K562 (cell line): ENCODE measurements at regions not wholly inside any gene's neighbourhood (a gene's known extent, or its start where the extent isn't known, plus 50 kb on each side); places are given as distances from the start of the nearest gene placed in this dataset.

ENCODE experiments used
- ATAC-seq: fragments of 200-7000 bp; cut with Tn5 transposase; 3 replicates; pipeline ENCODE4 v1.9.1; 2020; ENCODE audit warnings: moderate library complexity
- BruUV-seq: library from RNA; stranded (reverse); fragments of 400-500 nt; replicated peaks from 2 replicates; lab custom pipeline; 2021; lab: Mats Ljungman, UMichigan
- CTCF ChIA-PET: fragments of 300-600 bp; formaldehyde crosslinking; extraction: SDS; loops from one replicate; lab custom pipeline; 2021; ENCODE audit warnings: low intra/inter-chr PET ratio; lab: Yijun Ruan, JAX
- POLR2A ChIA-PET: fragments of 300-600, 350-650 bp; sonication (Branson Sonifier 250); formaldehyde crosslinking; extraction: SDS; loops from one replicate; lab custom pipeline; 2021; ENCODE audit warnings: antibody characterized with exemption, inconsistent platforms; lab: Yijun Ruan, JAX
- DNase-seq, 4 experiments: peaks; one replicate each; pipeline versions ENCODE4 v3.0.0 to v3.0.0-alpha.2; 2011 to 2018; ENCODE audit warnings: low spot score in 3 of 4, mixed read lengths in 3 of 4; ENCODE audit errors: extremely low read depth in 1 of 4
- FAIRE-seq: peaks from 2 replicates; lab custom pipeline; 2011; peaks lifted over from hg19 to GRCh38; lab: Jason Lieb, UNC
- H2AFZ ChIP-seq: 2 replicates; pipeline ENCODE4 v1.6.0; 2011; ENCODE audit warnings: low read depth, low read length, control low read depth, inconsistent platforms
- H3K27ac ChIP-seq: fragments of 200-600 bp; 3 replicates; pipeline ENCODE4 v1.8.0; 2011; ENCODE audit warnings: low read depth, mild to moderate bottlenecking, control low read depth, inconsistent platforms, low read length, moderate library complexity, mixed read lengths; ENCODE audit errors: extremely low read depth
- H3K27me3 ChIP-seq, 2 experiments: fragments of 300-600 bp in 1 of 2; 2 replicates in 1 of 2; 3 replicates in 1 of 2; pipeline versions ENCODE4 v1.6.0 to v1.8.0; 2011; ENCODE audit warnings: inconsistent platforms in 2 of 2, low read length in 2 of 2, mild to moderate bottlenecking in 1 of 2, mixed read lengths in 1 of 2, moderate library complexity in 1 of 2; ENCODE audit not compliant: control insufficient read depth in 2 of 2, insufficient read depth in 2 of 2
- H3K36me3 ChIP-seq: fragments of 300-600 bp; 3 replicates; pipeline ENCODE4 v1.8.0; 2011; ENCODE audit warnings: mild to moderate bottlenecking, low read length, inconsistent platforms; ENCODE audit not compliant: control insufficient read depth, insufficient read depth
- H3K4me1 ChIP-seq, 2 experiments: fragments of 200-600 bp in 1 of 2; replicated peaks in 1 of 2; 2 replicates in 1 of 2; 3 replicates in 1 of 2; pipeline versions ENCODE4 v1.5.1 to v1.8.0; 2011; ENCODE audit warnings: inconsistent platforms in 2 of 2, low read length in 2 of 2, mild to moderate bottlenecking in 1 of 2, mixed read lengths in 1 of 2, moderate library complexity in 1 of 2; ENCODE audit not compliant: control insufficient read depth in 2 of 2, insufficient read depth in 2 of 2
- H3K4me2 ChIP-seq: 2 replicates; pipeline ENCODE4 v1.6.1; 2011; ENCODE audit warnings: low read length, control low read depth, inconsistent platforms, mixed read lengths; ENCODE audit not compliant: insufficient read depth
- H3K4me3 ChIP-seq: fragments of 200-600 bp; sonication (generic), shearing (Covaris generic); 2 replicates; pipeline ENCODE4 v1.5.1; 2016; ENCODE audit warnings: control low read depth, inconsistent platforms
- H3K79me2 ChIP-seq: fragments of 200-600 bp; 3 replicates; pipeline ENCODE4 v1.8.0; 2011; ENCODE audit warnings: low read length, inconsistent platforms; ENCODE audit not compliant: control insufficient read depth, insufficient read depth
- H3K9ac ChIP-seq, 2 experiments: 2 replicates each; pipeline versions ENCODE4 v1.6.0 to v1.6.1; 2011; ENCODE audit warnings: low read depth in 2 of 2, low read length in 2 of 2, control low read depth in 1 of 2, inconsistent platforms in 1 of 2, mild to moderate bottlenecking in 1 of 2, mixed read lengths in 1 of 2; ENCODE audit not compliant: insufficient read depth in 1 of 2
- H3K9me1 ChIP-seq: one replicate; pipeline ENCODE4 v1.6.0; 2011; ENCODE audit warnings: inconsistent platforms, mild to moderate bottlenecking, low read length, moderate library complexity; ENCODE audit not compliant: control insufficient read depth, insufficient read depth
- H3K9me3 ChIP-seq: replicated peaks from 2 replicates; pipeline ENCODE4 v1.5.1; 2011; ENCODE audit warnings: low read depth, low read length, inconsistent platforms; ENCODE audit not compliant: control insufficient read depth, insufficient read depth
- H4K20me1 ChIP-seq: replicated peaks from 2 replicates; pipeline ENCODE4 v1.6.1; 2011; ENCODE audit warnings: low read length, inconsistent platforms, mixed read lengths; ENCODE audit not compliant: control insufficient read depth, insufficient read depth
- EZH2 ChIP-seq: IDR thresholded peaks from 2 replicates; pipeline ENCODE4 v1.6.1; 2012; ENCODE audit warnings: low read depth, mild to moderate bottlenecking, inconsistent platforms, low read length, borderline replicate concordance
- HCFC1 ChIP-seq: IDR thresholded peaks from 2 replicates; pipeline ENCODE4 v1.6.1; 2012; ENCODE audit warnings: low read depth, low read length, improper control_type of control experiment
- HINFP ChIP-seq: fragments of 450-650 bp; conservative IDR thresholded peaks from 2 replicates; pipeline ENCODE4 v1.6.1; 2016; ENCODE audit warnings: missing genetic modification characterization, low read depth, mild to moderate bottlenecking, control low read depth, missing compliant biosample characterization
- MECOM ChIP-seq: fragments of 250-450 bp; sonication (Bioruptor Pico); IDR thresholded peaks from 2 replicates; pipeline ENCODE4 v1.8.0; 2022; ENCODE audit warnings: inconsistent platforms
- MTA1 ChIP-seq: fragments of 450-650 bp; IDR thresholded peaks from 2 replicates; pipeline ENCODE4 v1.6.1; 2017; ENCODE audit warnings: borderline replicate concordance
- TAF9B ChIP-seq: fragments of 450-650 bp; IDR thresholded peaks from 2 replicates; pipeline ENCODE4 v1.6.1; 2018; ENCODE audit warnings: mild to moderate bottlenecking; ENCODE audit not compliant: partially characterized antibody
- ZBTB7A ChIP-seq: IDR thresholded peaks from 2 replicates; pipeline ENCODE4 v1.6.1; 2011; ENCODE audit warnings: low read depth, mild to moderate bottlenecking, low read length, moderate library complexity, borderline replicate concordance; ENCODE audit not compliant: control insufficient read depth
- ZFP1 ChIP-seq: fragments of 450-650 bp; formaldehyde crosslinking; IDR thresholded peaks from 2 replicates; pipeline ENCODE4 v1.4.0; 2020; ENCODE audit warnings: mild to moderate bottlenecking, mixed read lengths
- WGBS: fragments of 100-300 bp; shearing (Covaris generic); methylation state at CpG from one replicate; pipeline ENCODE4 v1.1.6; 2016; ENCODE audit warnings: low coverage, mixed read lengths; ENCODE audit not compliant: insufficient coverage; ENCODE audit errors: missing lambda C conversion rate; 5-methylcytosine and 5-hydroxymethylcytosine counted together
- in situ Hi-C: fragments of 300-500 bp; cut with MboI; formaldehyde crosslinking; loops from 4 replicates; pipeline ENCODE4 v1.15.0; 2018; ENCODE audit warnings: inconsistent platforms, mixed read lengths
- intact Hi-C: fragments of 100-400 bp; cut with micrococcal nuclease; formaldehyde crosslinking; loops from 2 replicates; pipeline ENCODE4 v1.14.2; 2022
- TF ChIP-seq, protein P1 (sequence below): fragments of 450-650 bp; formaldehyde crosslinking; IDR thresholded peaks from 2 replicates; pipeline ENCODE4 v1.4.0; 2020; ENCODE audit warnings: mild to moderate bottlenecking, moderate library complexity

DNA sequence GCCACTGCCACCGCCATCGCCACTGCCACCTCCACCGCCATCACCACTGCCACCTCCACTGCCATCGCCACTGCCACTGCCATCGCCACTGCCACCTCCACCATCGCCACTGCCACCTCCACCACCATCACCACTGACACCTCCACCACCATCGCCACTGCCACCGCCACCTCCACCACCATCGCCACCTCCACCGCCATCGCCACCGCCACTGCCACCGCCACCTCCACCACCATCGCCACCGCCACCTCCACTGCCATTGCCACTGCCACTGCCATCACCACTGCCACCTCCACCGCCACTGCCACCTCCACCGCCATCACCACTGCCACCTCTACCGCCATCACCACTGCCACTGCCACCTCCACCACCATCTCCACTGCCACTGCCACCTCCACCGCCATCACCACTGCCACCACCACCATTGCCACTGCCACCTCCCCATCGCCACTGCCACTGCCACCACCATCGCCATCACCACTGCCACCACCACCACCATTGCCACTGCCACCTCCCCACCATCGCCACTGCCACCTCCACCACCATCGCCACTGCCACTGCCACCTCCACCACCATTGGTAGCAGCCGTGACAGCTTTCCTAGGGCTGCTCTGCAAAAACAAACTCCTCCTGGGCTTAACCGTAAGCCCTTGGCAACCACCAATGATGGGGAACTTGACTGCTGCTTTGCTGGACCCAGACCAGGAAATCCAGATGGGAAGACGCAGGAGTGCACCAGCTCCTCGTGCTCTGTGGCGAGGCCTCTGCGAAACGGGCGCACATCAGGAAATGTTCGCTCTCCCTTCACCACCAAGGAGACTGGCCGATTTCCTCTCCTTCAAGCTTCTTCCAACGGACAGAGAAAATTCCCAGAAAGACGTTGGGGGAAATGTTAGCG is 147.2 kb downstream of the RBFOX3 start:
- CTCF ChIA-PET, result no interaction called here
- H3K4me2 ChIP-seq, result no peak overlapping the region
- H3K9me3 ChIP-seq, result no peaks in the 10 kb centered on the region
- ATAC-seq (no peak), FAIRE-seq (no peak)
- no peaks in the 10 kb centered on the region for H3K4me1 ChIP-seq
- TF ChIP-seq EZH2 (no peak), MECOM (CRISPR knock-in tag) (no peak), ZFP1 (CRISPR knock-in tag) (no peak), HINFP (no peak), ZBTB7A (no peak), TAF9B (no peak), MTA1 (no peak), HCFC1 (no peak)
- TF ChIP-seq, protein P1, sequence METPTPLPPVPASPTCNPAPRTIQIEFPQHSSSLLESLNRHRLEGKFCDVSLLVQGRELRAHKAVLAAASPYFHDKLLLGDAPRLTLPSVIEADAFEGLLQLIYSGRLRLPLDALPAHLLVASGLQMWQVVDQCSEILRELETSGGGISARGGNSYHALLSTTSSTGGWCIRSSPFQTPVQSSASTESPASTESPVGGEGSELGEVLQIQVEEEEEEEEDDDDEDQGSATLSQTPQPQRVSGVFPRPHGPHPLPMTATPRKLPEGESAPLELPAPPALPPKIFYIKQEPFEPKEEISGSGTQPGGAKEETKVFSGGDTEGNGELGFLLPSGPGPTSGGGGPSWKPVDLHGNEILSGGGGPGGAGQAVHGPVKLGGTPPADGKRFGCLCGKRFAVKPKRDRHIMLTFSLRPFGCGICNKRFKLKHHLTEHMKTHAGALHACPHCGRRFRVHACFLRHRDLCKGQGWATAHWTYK (CRISPR knock-in tag), result no peak
- TF ChIP-seq, all 486 proteins: peak for 0
- H3K9me1 ChIP-seq, result peaks cover 3% of the 10 kb centered on the region
- peaks cover 15 to 56% of the 10 kb centered on the region in 2 experiments for H3K27me3 ChIP-seq
- H3K9ac ChIP-seq, result no peak overlapping the region; a peak in 1 of 4 replicates
- intact Hi-C loops (no loop called here), in situ Hi-C loops (no loop called here)
- BruUV-seq, result no TSS peak
- no peak overlapping the region for H3K4me3 ChIP-seq
- 4% methylated on average over 29 of the region's 36 CpGs for WGBS
- no peak overlapping the region for H2AFZ ChIP-seq
- POLR2A ChIA-PET, result interaction anchor here (1.6 kb wide), 1 partner anchor 10 kb away, joined by 8 read pairs; no protein-coding TSS in a partner anchor
- no peaks in the 10 kb centered on the region for H3K36me3 ChIP-seq
- no peak overlapping the region for H3K27ac ChIP-seq
- H3K79me2 ChIP-seq, result no peaks in the 10 kb centered on the region
- DNase-seq, result no peak
- H4K20me1 ChIP-seq, result peaks cover 4% of the 10 kb centered on the region
